Prostate gland (tissue), 2 donors: ENCODE measurements at regions not wholly inside any gene's neighbourhood (a gene's known extent, or its start where the extent isn't known, plus 50 kb on each side); places are given as distances from the start of the nearest gene placed in this dataset.

Experiments used
- DNase-seq: peaks from one replicate; pipeline ENCODE4 v3.0.0-alpha.2; 2019; ENCODE audit warnings: low spot score
- H3K27ac ChIP-seq, 2 donors: fragments of 200-600 bp; sonication (generic); 2 replicates each; pipeline ENCODE4 v1.5.1; 2017 to 2019
- H3K27me3 ChIP-seq: fragments of 200-600 bp; sonication (generic); replicated peaks from 2 replicates; pipeline ENCODE4 v1.5.1; 2019; ENCODE audit not compliant: insufficient read depth
- H3K36me3 ChIP-seq, 2 donors: fragments of 200-600 bp; sonication (generic); 1 replicate in 1 of 2; 2 replicates in 1 of 2; pipeline versions ENCODE4 v1.5.1 to v1.8.1; 2017 to 2019
- H3K4me1 ChIP-seq: fragments of 200-600 bp; sonication (generic); replicated peaks from 2 replicates; pipeline ENCODE4 v1.5.1; 2019
- H3K4me3 ChIP-seq, 2 donors: fragments of 200-600 bp; sonication (generic); 2 replicates each; pipeline ENCODE4 v1.5.1; 2017 to 2019
- H3K9me3 ChIP-seq: fragments of 200-600 bp; sonication (generic); 2 replicates; pipeline ENCODE4 v1.5.1; 2017
- CTCF ChIP-seq, 4 experiments: fragments of 200-600 bp in 2 of 4; fragments of 450-650 bp in 2 of 4; sonication (generic) in 2 of 4; IDR thresholded peaks; 1 replicate in 3 of 4; 2 replicates in 1 of 4; pipeline ENCODE4 v1.5.1; 2016 to 2019; ENCODE audit warnings: antibody characterized with exemption in 4 of 4, mild to moderate bottlenecking in 2 of 4, moderate library complexity in 2 of 4
- POLR2A ChIP-seq: fragments of 450-650 bp; IDR thresholded peaks from one replicate; pipeline ENCODE4 v1.6.1; 2016; ENCODE audit warnings: antibody characterized with exemption, mild to moderate bottlenecking
- POLR2AphosphoS5 ChIP-seq: sonication (generic); formaldehyde crosslinking; IDR thresholded peaks from one replicate; pipeline ENCODE4 v1.6.1; 2017; ENCODE audit warnings: antibody characterized with exemption
- WGBS: methylation state at CpG from one replicate; pipeline ENCODE4 v1.1.5; 2018; 5-methylcytosine and 5-hydroxymethylcytosine counted together
- intact Hi-C: fragments of 100-400 bp; cut with DNase I; formaldehyde crosslinking; loops from one replicate; pipeline ENCODE4 v1.14.2; 2022

- Histone ChIP-seq H3K4me1 (no peaks in the 10 kb centered on the region), H3K9me3 (no peaks in the 10 kb centered on the region), H3K36me3 (no peaks in the 10 kb centered on the region), H3K4me3 (no peak overlapping the region), H3K27ac (no peak overlapping the region), H3K27me3 (no peaks in the 10 kb centered on the region)
- intact Hi-C loops, result no loop called here
- no peak for TF ChIP-seq CTCF (IDR thresholded peaks at IDR 0.05)
- no peak for DNase-seq
- WGBS, result 16% methylated on average over 3 of the region's 3 CpGs
These were observed 86.0 kb downstream of the FAT4 start for GRCh38 chr4:125400756-125401155.

GRCh38 chr4:125401784-125402183 is 87.0 kb downstream of the FAT4 start:
- no peaks in the 10 kb centered on the region for H3K4me1 ChIP-seq
- H3K4me3 ChIP-seq, result no peak overlapping the region
- no peaks in the 10 kb centered on the region for H3K27me3 ChIP-seq
- intact Hi-C loops, result no loop called here
- DNase-seq, result no peak
- WGBS, result 53% methylated on average over 2 of the region's 2 CpGs
- H3K27ac ChIP-seq, result no peak overlapping the region
- H3K9me3 ChIP-seq, result no peaks in the 10 kb centered on the region
- H3K36me3 ChIP-seq, result no peaks in the 10 kb centered on the region
- TF ChIP-seq POLR2A, result no peak
- TF ChIP-seq POLR2AphosphoS5, result no peak
- no peak for TF ChIP-seq CTCF (IDR thresholded peaks at IDR 0.05)

GRCh38 chr4:125420526-125420925 is 105.8 kb downstream of the FAT4 start:
- no peak overlapping the region for H3K27ac ChIP-seq
- no peaks in the 10 kb centered on the region for H3K9me3 ChIP-seq
- 31% methylated on average over 2 of the region's 2 CpGs for WGBS
- intact Hi-C loops, result no loop called here
- no peak for DNase-seq
- TF ChIP-seq POLR2A (no peak), CTCF (IDR thresholded peaks at IDR 0.05) (no peak), POLR2AphosphoS5 (no peak)
- H3K4me3 ChIP-seq, result no peak overlapping the region
- H3K27me3 ChIP-seq, result no peaks in the 10 kb centered on the region
- H3K36me3 ChIP-seq, result no peaks in the 10 kb centered on the region
- H3K4me1 ChIP-seq, result no peaks in the 10 kb centered on the region

- H3K27ac ChIP-seq, result no peak overlapping the region
- no peaks in the 10 kb centered on the region for H3K36me3 ChIP-seq
- H3K9me3 ChIP-seq, result no peaks in the 10 kb centered on the region
- H3K4me3 ChIP-seq, result no peak overlapping the region
- no peak for DNase-seq
- intact Hi-C loops, result no loop called here
- no peaks in the 10 kb centered on the region for H3K27me3 ChIP-seq
- WGBS, result 93% methylated on average over 1 of the region's 1 CpG
- H3K4me1 ChIP-seq, result no peaks in the 10 kb centered on the region
- no peak for TF ChIP-seq POLR2AphosphoS5
- TF ChIP-seq CTCF (IDR thresholded peaks at IDR 0.05), result no peak
- TF ChIP-seq POLR2A, result no peak
These were observed 106.8 kb downstream of the FAT4 start for GRCh38 chr4:125421547-125421946.

GRCh38 chr4:125423124-125423523 is 108.4 kb downstream of the FAT4 start:
- Histone ChIP-seq H3K27me3 (no peaks in the 10 kb centered on the region), H3K36me3 (no peaks in the 10 kb centered on the region), H3K4me3 (no peak overlapping the region), H3K27ac (no peak overlapping the region), H3K9me3 (no peaks in the 10 kb centered on the region), H3K4me1 (no peaks in the 10 kb centered on the region)
- WGBS, result 98% methylated on average over 2 of the region's 2 CpGs
- TF ChIP-seq CTCF (IDR thresholded peaks at IDR 0.05) (no peak), POLR2A (no peak), POLR2AphosphoS5 (no peak)
- DNase-seq, result no peak
- intact Hi-C loops, result no loop called here
